HEK293 (cell line): ENCODE measurements at regions not wholly inside any gene's neighbourhood (a gene's known extent, or its start where the extent isn't known, plus 50 kb on each side); places are given as distances from the start of the nearest gene placed in this dataset.

Source experiments
- BCL11A ChIP-seq: fragments of 450-650 bp; formaldehyde crosslinking; IDR thresholded peaks from 2 replicates; pipeline ENCODE4 v1.5.1; 2016; ENCODE audit warnings: low read depth, missing biosample characterization, missing genetic modification characterization
- CTCF ChIP-seq: fragments of 450-650 bp; formaldehyde crosslinking; IDR thresholded peaks from 2 replicates; pipeline ENCODE4 v1.5.1; 2016; ENCODE audit warnings: missing biosample characterization, missing genetic modification characterization
- HOXA7 ChIP-seq: sonication (generic); formaldehyde crosslinking; IDR thresholded peaks from 2 replicates; pipeline ENCODE4 v1.8.1; 2022; ENCODE audit warnings: missing genetic modification reagents, borderline replicate concordance
- KLF8 ChIP-seq: fragments of 450-650 bp; formaldehyde crosslinking; IDR thresholded peaks from 2 replicates; pipeline ENCODE4 v1.5.1; 2016; ENCODE audit warnings: missing biosample characterization, missing genetic modification characterization
- PATZ1 ChIP-seq: fragments of 450-650 bp; formaldehyde crosslinking; IDR thresholded peaks from 2 replicates; pipeline ENCODE4 v1.5.1; 2016; ENCODE audit warnings: missing biosample characterization, missing genetic modification characterization
- PRDM10 ChIP-seq: fragments of 450-650 bp; formaldehyde crosslinking; IDR thresholded peaks from 2 replicates; pipeline ENCODE4 v1.5.1; 2016; ENCODE audit warnings: missing biosample characterization, missing genetic modification characterization
- REST ChIP-seq: fragments of 450-650 bp; formaldehyde crosslinking; IDR thresholded peaks from 2 replicates; pipeline ENCODE4 v1.5.1; 2016; ENCODE audit warnings: missing biosample characterization, missing genetic modification characterization
- ZNF10 ChIP-seq: fragments of 450-650 bp; formaldehyde crosslinking; IDR thresholded peaks from 2 replicates; pipeline ENCODE4 v1.5.1; 2017; ENCODE audit warnings: missing biosample characterization, missing genetic modification characterization
- ZNF18 ChIP-seq: fragments of 450-650 bp; formaldehyde crosslinking; IDR thresholded peaks from 2 replicates; pipeline ENCODE4 v1.5.1; 2016; ENCODE audit warnings: missing biosample characterization, missing genetic modification characterization
- ZNF239 ChIP-seq: fragments of 450-650 bp; formaldehyde crosslinking; IDR thresholded peaks from 2 replicates; pipeline ENCODE4 v1.5.1; 2016; ENCODE audit warnings: missing biosample characterization, missing genetic modification characterization
- ZNF639 ChIP-seq: fragments of 450-650 bp; formaldehyde crosslinking; IDR thresholded peaks from 2 replicates; pipeline ENCODE4 v1.5.1; 2016; ENCODE audit warnings: missing biosample characterization, missing genetic modification characterization
- ZNF843 ChIP-seq: fragments of 450-650 bp; formaldehyde crosslinking; IDR thresholded peaks from 2 replicates; pipeline ENCODE4 v1.5.1; 2016; ENCODE audit warnings: missing biosample characterization, missing genetic modification characterization
- ZSCAN23 ChIP-seq: fragments of 450-650 bp; formaldehyde crosslinking; IDR thresholded peaks from 2 replicates; pipeline ENCODE4 v1.5.1; 2016; ENCODE audit warnings: missing biosample characterization, missing genetic modification characterization

GRCh38 chr13:111954661-111955411 lies 112.1 kb upstream of the SOX1 start:
- TF ChIP-seq ZNF18 (tag by site-specific recombination) (no peak), HOXA7 (CRISPR knock-in tag) (no peak), REST (no peak), CTCF (tag by site-specific recombination) (no peak), ZNF239 (tag by site-specific recombination) (no peak), BCL11A (tag by site-specific recombination) (no peak), ZNF639 (tag by site-specific recombination) (no peak), ZSCAN23 (tag by site-specific recombination) (no peak), ZNF843 (tag by site-specific recombination) (no peak), KLF8 (tag by site-specific recombination) (no peak), ZNF10 (tag by site-specific recombination) (no peak), PATZ1 (tag by site-specific recombination) (no peak), PRDM10 (no peak)
